ENCODE measurements at regions not wholly inside any gene's neighbourhood (a gene's known extent, or its start where the extent isn't known, plus 50 kb on each side); places are given as distances from the start of the nearest gene placed in this dataset.

GRCh38 chr18:10291568-10291981 lies 162.9 kb upstream of the APCDD1 start:
- no peak for TF ChIP-seq EZH2phosphoT487 (IDR thresholded peaks at IDR 0.05; ENCODE audit: low read length)
- TF ChIP-seq EZH2 (optimal IDR thresholded peaks at IDR 0.05; ENCODE audit: low read depth, low read length) = no peak

All from MM.1S (cell line).